Loucy (cell line): ENCODE measurements at regions not wholly inside any gene's neighbourhood (a gene's known extent, or its start where the extent isn't known, plus 50 kb on each side); places are given as distances from the start of the nearest gene placed in this dataset.

ENCODE experiments used
- H2AFZ ChIP-seq: fragments of 200-600 bp; sonication (generic); 2 replicates; pipeline ENCODE4 v1.6.0; 2016; ENCODE audit warnings: antibody characterized with exemption, mild to moderate bottlenecking, low read length, moderate library complexity
- H3F3A ChIP-seq: fragments of 200-600 bp; 2 replicates; pipeline ENCODE4 v1.6.0; 2016; ENCODE audit warnings: antibody characterized with exemption, low read depth, mild to moderate bottlenecking
- H3K27me3 ChIP-seq: fragments of 200-600 bp; sonication (generic); 2 replicates; pipeline ENCODE4 v1.6.1; 2014; ENCODE audit warnings: low read length, mild to moderate bottlenecking; ENCODE audit not compliant: insufficient read depth, poor library complexity, severe bottlenecking
- H3K36me3 ChIP-seq: fragments of 200-600 bp; sonication (generic); 2 replicates; pipeline ENCODE4 v1.6.1; 2016; ENCODE audit warnings: low read length; ENCODE audit not compliant: insufficient read depth
- H3K4me1 ChIP-seq: fragments of 200-600 bp; sonication (generic); 2 replicates; pipeline ENCODE4 v1.5.1; 2014; ENCODE audit warnings: low read length, mild to moderate bottlenecking; ENCODE audit not compliant: insufficient read depth, poor library complexity, severe bottlenecking
- H3K4me2 ChIP-seq: fragments of 200-600 bp; sonication (generic); 2 replicates; pipeline ENCODE4 v1.6.0; 2014; ENCODE audit warnings: antibody characterized with exemption, low read length, low read depth, mild to moderate bottlenecking; ENCODE audit not compliant: poor library complexity, severe bottlenecking
- H3K4me3 ChIP-seq: fragments of 200-600 bp; sonication (generic); 2 replicates; pipeline ENCODE4 v1.5.1; 2014; ENCODE audit warnings: low read length, mild to moderate bottlenecking, mixed read lengths; ENCODE audit not compliant: poor library complexity, severe bottlenecking
- H3K79me2 ChIP-seq: fragments of 200-600 bp; sonication (generic); 2 replicates; pipeline ENCODE4 v1.6.1; 2014; ENCODE audit warnings: low read length; ENCODE audit not compliant: insufficient read depth
- H3K9ac ChIP-seq: fragments of 200-600 bp; sonication (generic); 2 replicates; pipeline ENCODE4 v1.6.0; 2014; ENCODE audit warnings: mild to moderate bottlenecking, low read depth, low read length, moderate library complexity; ENCODE audit not compliant: poor library complexity, severe bottlenecking
- H3K9me2 ChIP-seq: fragments of 200-600 bp; sonication (generic); replicated peaks from 2 replicates; pipeline ENCODE4 v1.6.1; 2016; ENCODE audit warnings: low read depth, low read length, mixed read lengths
- H3K9me3 ChIP-seq: fragments of 200-600 bp; sonication (generic); 2 replicates; pipeline ENCODE4 v1.6.1; 2014; ENCODE audit warnings: mild to moderate bottlenecking, antibody characterized with exemption, low read length, low read depth; ENCODE audit not compliant: insufficient read depth
- H4K20me1 ChIP-seq: fragments of 200-600 bp; sonication (generic); 2 replicates; pipeline ENCODE4 v1.6.0; 2014; ENCODE audit warnings: antibody characterized with exemption, low read length, mild to moderate bottlenecking; ENCODE audit not compliant: insufficient read depth, poor library complexity, severe bottlenecking
- CTCF ChIP-seq: fragments of 200-600 bp; sonication (generic); conservative IDR thresholded peaks from 2 replicates; pipeline ENCODE4 v1.5.1; 2014; ENCODE audit warnings: mild to moderate bottlenecking, antibody characterized with exemption, low read length
- EZH2phosphoT487 ChIP-seq: fragments of 200-600 bp; IDR thresholded peaks from 2 replicates; pipeline ENCODE4 v1.6.1; 2018; ENCODE audit warnings: antibody characterized with exemption, mild to moderate bottlenecking, moderate library complexity, borderline replicate concordance

GRCh38 chr7:155947051-155947450 is 134.8 kb upstream of the SHH start:
- Histone ChIP-seq H3K4me1 (no peaks in the 10 kb centered on the region), H3K79me2 (no peaks in the 10 kb centered on the region), H3K27me3 (no peaks in the 10 kb centered on the region), H3K9me3 (peaks cover 6% of the 10 kb centered on the region; the same call in 1 of the 2 replicates), H2AFZ (no peak overlapping the region), H3K9ac (no peak overlapping the region), H3K9me2 (no peaks in the 10 kb centered on the region), H3F3A (no peaks in the 10 kb centered on the region), H3K36me3 (no peaks in the 10 kb centered on the region), H3K4me2 (no peak overlapping the region), H4K20me1 (no peaks in the 10 kb centered on the region), H3K4me3 (no peak overlapping the region)
- TF ChIP-seq CTCF = no peak
- TF ChIP-seq EZH2phosphoT487 = no peak

GRCh38 chr7:155945670-155946325 is 133.5 kb upstream of the SHH start:
- no peaks in the 10 kb centered on the region for H3K36me3 ChIP-seq
- H3K9me3 ChIP-seq = peaks cover 2% of the 10 kb centered on the region; the same call in 1 of the 2 replicates
- H3K9ac ChIP-seq = no peak overlapping the region
- H3K4me2 ChIP-seq = no peak overlapping the region
- TF ChIP-seq CTCF = no peak
- TF ChIP-seq EZH2phosphoT487 = no peak
- no peaks in the 10 kb centered on the region for H3K4me1 ChIP-seq
- no peak overlapping the region for H2AFZ ChIP-seq
- no peaks in the 10 kb centered on the region for H3F3A ChIP-seq
- no peak overlapping the region for H3K4me3 ChIP-seq
- H4K20me1 ChIP-seq = no peaks in the 10 kb centered on the region
- H3K79me2 ChIP-seq = no peaks in the 10 kb centered on the region
- no peaks in the 10 kb centered on the region for H3K9me2 ChIP-seq
- no peaks in the 10 kb centered on the region for H3K27me3 ChIP-seq

- Histone ChIP-seq H3K27me3 (no peaks in the 10 kb centered on the region), H3K9me2 (no peaks in the 10 kb centered on the region), H3K4me2 (no peak overlapping the region), H4K20me1 (no peaks in the 10 kb centered on the region), H3K36me3 (no peaks in the 10 kb centered on the region), H3F3A (no peaks in the 10 kb centered on the region), H3K9me3 (peaks cover 2% of the 10 kb centered on the region; the same call in 1 of the 2 replicates), H3K4me3 (no peak overlapping the region), H2AFZ (no peak overlapping the region), H3K79me2 (no peaks in the 10 kb centered on the region), H3K4me1 (no peaks in the 10 kb centered on the region), H3K9ac (no peak overlapping the region)
- TF ChIP-seq EZH2phosphoT487 = no peak
- no peak for TF ChIP-seq CTCF
Measured at GRCh38 chr7:155944901-155945300, 132.6 kb upstream of the SHH start.
